ENCODE measurements at regions not wholly inside any gene's neighbourhood (a gene's known extent, or its start where the extent isn't known, plus 50 kb on each side); places are given as distances from the start of the nearest gene placed in this dataset.

- ChIA-PET POLR2A (no interaction called here), CTCF (interaction anchor here (1.1 to 2.6 kb wide), 4 partner anchors 30 to 88 kb away, joined by 3 to 6 read pairs (median 4); no protein-coding TSS in a partner anchor)
- TF ChIP-seq CTCF (IDR thresholded peaks at IDR 0.05; ENCODE audit: control extremely low read depth, extremely low read depth, low read depth, missing control alignments) = no peak
- no peak for DNase-seq (ENCODE audit: extremely low spot score)
Observed at GRCh38 chr2:105150231-105150630, 91.3 kb upstream of the GPR45 start.

GRCh38 chr2:105154119-105154818 is 87.3 kb upstream of the GPR45 start:
- no peak for TF ChIP-seq CTCF (IDR thresholded peaks at IDR 0.05; ENCODE audit: control extremely low read depth, extremely low read depth, low read depth, missing control alignments)
- POLR2A ChIA-PET = no interaction called here
- CTCF ChIA-PET = interaction anchor here (1.2 to 2.1 kb wide), 2 partner anchors 68 to 83 kb away, joined by 3 to 5 read pairs; no protein-coding TSS in a partner anchor
- DNase-seq (ENCODE audit: extremely low spot score) = no peak

DNA sequence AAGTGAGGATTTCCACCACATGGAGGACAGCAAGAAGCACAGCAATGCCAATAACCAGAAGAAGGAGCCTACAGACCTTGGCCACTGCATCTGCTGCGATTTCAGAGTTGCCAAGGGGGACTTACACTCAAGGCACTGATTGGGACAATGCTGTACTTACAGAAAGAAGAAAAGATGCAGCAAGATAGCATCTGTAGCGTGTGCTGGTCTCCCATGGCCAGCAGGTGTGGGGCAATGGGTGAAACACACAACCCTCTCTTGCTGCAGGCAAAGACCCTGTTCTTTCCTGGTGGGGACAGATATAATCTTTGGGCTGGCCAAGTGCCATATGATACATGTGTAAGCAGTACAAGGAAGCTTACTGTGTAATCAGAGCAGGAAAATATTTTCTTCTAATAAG is 85.4 kb upstream of the GPR45 start:
- DNase-seq (ENCODE audit: extremely low spot score) = no peak
- ChIA-PET CTCF (no interaction called here), POLR2A (no interaction called here)
- TF ChIP-seq CTCF (IDR thresholded peaks at IDR 0.05; ENCODE audit: control extremely low read depth, extremely low read depth, low read depth, missing control alignments) = no peak

DNA sequence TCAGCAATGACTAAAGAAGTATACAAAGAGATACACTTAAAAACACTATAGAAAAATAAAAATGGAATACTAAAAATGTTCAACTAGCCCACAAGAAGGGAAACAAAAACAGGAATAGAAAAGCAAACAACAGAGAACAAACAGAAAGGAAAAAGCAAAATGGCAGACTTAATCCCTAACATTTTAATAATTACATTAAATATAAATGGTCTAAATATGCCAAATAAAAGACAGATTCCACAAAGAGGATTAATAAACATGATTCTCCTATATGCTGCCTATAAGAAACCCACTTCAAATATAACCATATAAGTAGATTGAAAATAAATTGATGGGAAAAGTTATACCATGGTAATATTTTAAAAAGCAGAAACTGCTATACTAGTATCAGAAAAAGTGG is 83.5 kb upstream of the GPR45 start:
- no peak for TF ChIP-seq CTCF (IDR thresholded peaks at IDR 0.05; ENCODE audit: control extremely low read depth, extremely low read depth, low read depth, missing control alignments)
- POLR2A ChIA-PET = no interaction called here
- no peak for DNase-seq (ENCODE audit: extremely low spot score)
- CTCF ChIA-PET = no interaction called here

DNA sequence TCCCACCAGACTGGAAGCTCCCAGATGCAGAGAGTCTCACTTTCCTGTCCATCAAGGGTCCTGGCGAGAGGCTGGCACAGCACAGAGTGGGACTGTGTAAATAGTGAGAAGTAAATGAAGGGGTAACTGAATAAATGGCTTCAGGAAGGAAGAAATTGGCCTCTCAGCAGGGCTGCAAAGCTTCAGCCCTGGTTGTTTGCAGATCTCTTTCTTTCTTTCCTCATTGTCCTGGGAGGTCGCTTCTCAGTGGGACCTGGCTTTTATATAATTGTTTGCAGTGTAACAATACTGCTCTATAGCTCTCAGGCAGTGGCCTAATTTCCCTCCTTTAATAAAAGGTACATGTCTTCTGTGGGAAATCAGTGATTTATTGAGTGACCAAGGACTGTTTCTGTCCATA is 74.9 kb upstream of the GPR45 start:
- POLR2A ChIA-PET = no interaction called here
- no peak for DNase-seq (ENCODE audit: extremely low spot score)
- no peak for TF ChIP-seq CTCF (IDR thresholded peaks at IDR 0.05; ENCODE audit: control extremely low read depth, extremely low read depth, low read depth, missing control alignments)
- CTCF ChIA-PET = interaction anchor here (1.1 to 1.4 kb wide), 4 partner anchors 9 to 71 kb away, joined by 3 to 4 read pairs (median 3); no protein-coding TSS in a partner anchor

DNA sequence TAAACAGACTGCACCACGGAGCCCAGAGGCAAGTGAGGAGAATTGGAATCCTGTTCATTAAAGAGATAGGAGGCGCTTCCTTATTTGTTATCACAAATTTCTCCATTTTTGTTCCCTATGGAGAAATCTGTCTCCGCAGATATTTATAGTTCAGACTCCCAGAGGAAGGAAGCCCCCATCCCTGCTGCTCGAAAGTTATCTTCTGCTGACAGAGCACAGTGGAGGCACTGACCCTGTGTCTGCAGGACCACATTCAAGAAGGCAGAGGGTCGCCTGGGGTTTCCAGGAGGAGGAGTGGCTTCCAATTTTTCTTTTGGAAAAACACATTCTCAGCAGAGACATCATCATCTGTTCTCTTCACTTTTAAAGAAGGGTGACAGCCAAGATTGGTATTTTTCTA is 73.0 kb upstream of the GPR45 start:
- ChIA-PET CTCF (no interaction called here), POLR2A (no interaction called here)
- no peak for DNase-seq (ENCODE audit: extremely low spot score)
- no peak for TF ChIP-seq CTCF (IDR thresholded peaks at IDR 0.05; ENCODE audit: control extremely low read depth, extremely low read depth, low read depth, missing control alignments)

Data from GM10248 (cell line).